A549 (cell line): ENCODE measurements at regions not wholly inside any gene's neighbourhood (a gene's known extent, or its start where the extent isn't known, plus 50 kb on each side); places are given as distances from the start of the nearest gene placed in this dataset.

ENCODE experiments used
- ATAC-seq, 2 experiments: fragments of 200-7000 bp in 1 of 2; fragments of >200 bp in 1 of 2; cut with Nextera tagmentation in 1 of 2; cut with Tn5 transposase in 1 of 2; 3 replicates each; pipeline versions ENCODE4 v1.8.0 to v1.9.1; 2018 to 2020; ENCODE audit warnings: mild to moderate bottlenecking in 1 of 2, moderate library complexity in 1 of 2
- CTCF ChIA-PET: fragments of 300-600 bp; sonication (Branson Sonifier 250); formaldehyde crosslinking; extraction: SDS; loops from one replicate; lab custom pipeline; 2021; ENCODE audit warnings: antibody characterized with exemption, inconsistent platforms; lab: Yijun Ruan, JAX
- POLR2A ChIA-PET: fragments of 350-600 bp; formaldehyde crosslinking; extraction: SDS; loops from one replicate; lab custom pipeline; 2021; ENCODE audit warnings: antibody characterized with exemption, inconsistent platforms; lab: Yijun Ruan, JAX
- DNase-seq, 2 experiments: peaks; one replicate each; pipeline versions ENCODE4 v3.0.0 to v3.0.0-alpha.2; 2011 to 2016; ENCODE audit warnings: low read depth in 1 of 2, low spot score in 1 of 2
- FAIRE-seq: peaks from 2 replicates; lab custom pipeline; 2011; peaks lifted over from hg19 to GRCh38; lab: Jason Lieb, UNC
- H3K27ac ChIP-seq, 2 experiments: fragments of >200 bp; sonication (Bioruptor Twin); formaldehyde crosslinking; 3 replicates each; pipeline ENCODE4 v1.5.1; 2016 to 2017
- H3K4me1 ChIP-seq: fragments of >200 bp; sonication (Bioruptor Twin); formaldehyde crosslinking; 3 replicates; pipeline ENCODE4 v1.6.1; 2016
- H3K4me2 ChIP-seq: fragments of >200 bp; sonication (Bioruptor Twin); formaldehyde crosslinking; 3 replicates; pipeline ENCODE4 v1.6.1; 2016
- H3K4me3 ChIP-seq: fragments of >200 bp; sonication (Bioruptor Twin); formaldehyde crosslinking; 3 replicates; pipeline ENCODE4 v1.5.1; 2016
- H3K9me3 ChIP-seq: fragments of >200 bp; sonication (Bioruptor Twin); formaldehyde crosslinking; 3 replicates; pipeline ENCODE4 v1.6.1; 2016
- CBX8 ChIP-seq: fragments of 200-600 bp; sonication (generic); IDR thresholded peaks from 2 replicates; pipeline ENCODE4 v1.6.1; 2016
- CTCF ChIP-seq: fragments of >200 bp; sonication (Bioruptor Twin); formaldehyde crosslinking; IDR thresholded peaks from 3 replicates; pipeline ENCODE4 v1.5.1; 2016
- EP300 ChIP-seq, 2 experiments: fragments of >200 bp; sonication (Bioruptor Twin); formaldehyde crosslinking; IDR thresholded peaks; 2 replicates in 1 of 2; 3 replicates in 1 of 2; pipeline ENCODE4 v1.6.1; 2016 to 2017
- GATA3 ChIP-seq: IDR thresholded peaks from 2 replicates; pipeline ENCODE4 v1.6.1; 2012; ENCODE audit warnings: borderline replicate concordance
- HES2 ChIP-seq: fragments of >200 bp; sonication (Bioruptor Twin); formaldehyde crosslinking; IDR thresholded peaks from 2 replicates; pipeline ENCODE4 v1.6.1; 2016
- HEYL ChIP-seq: fragments of 250-450 bp; sonication (Bioruptor Pico); IDR thresholded peaks from 2 replicates; pipeline ENCODE4 v1.8.0; 2021; ENCODE audit warnings: mild to moderate bottlenecking, moderate library complexity
- HOXA7 ChIP-seq: fragments of 250-450 bp; sonication (Bioruptor Pico); IDR thresholded peaks from 2 replicates; pipeline ENCODE4 v1.5.0; 2020; ENCODE audit warnings: mild to moderate bottlenecking, moderate library complexity
- HOXB5 ChIP-seq: fragments of 250-450 bp; sonication (Bioruptor Pico); IDR thresholded peaks from 2 replicates; pipeline ENCODE4 v1.5.0; 2020; ENCODE audit warnings: mild to moderate bottlenecking, moderate library complexity
- JUNB ChIP-seq: fragments of >200 bp; sonication (Bioruptor Twin); formaldehyde crosslinking; IDR thresholded peaks from 2 replicates; pipeline ENCODE4 v1.6.1; 2016
- MYC ChIP-seq: IDR thresholded peaks from 2 replicates; pipeline ENCODE4 v1.6.1; 2012; ENCODE audit warnings: mild to moderate bottlenecking, inconsistent platforms, low read length, improper control_type of control experiment, borderline replicate concordance
- NFE2L2 ChIP-seq: fragments of 150-350 bp; conservative IDR thresholded peaks from 2 replicates; pipeline ENCODE4 v1.6.1; 2014; ENCODE audit warnings: low read length
- NPAS2 ChIP-seq: fragments of 250-450 bp; sonication (Bioruptor Pico); IDR thresholded peaks from 2 replicates; pipeline ENCODE4 v1.8.0; 2022; ENCODE audit warnings: mild to moderate bottlenecking, moderate library complexity, borderline replicate concordance
- POLR2A ChIP-seq: IDR thresholded peaks from 2 replicates; pipeline ENCODE4 v1.6.1; 2012; ENCODE audit warnings: mild to moderate bottlenecking, low read length
- RNF2 ChIP-seq: fragments of 200-600 bp; sonication (generic); IDR thresholded peaks from 2 replicates; pipeline ENCODE4 v1.6.1; 2016; ENCODE audit warnings: low read depth, mild to moderate bottlenecking, antibody characterized with exemption, moderate library complexity, borderline replicate concordance
- TFCP2L1 ChIP-seq: fragments of 250-450 bp; sonication (Bioruptor Pico); IDR thresholded peaks from 2 replicates; pipeline ENCODE4 v1.5.0; 2021; ENCODE audit warnings: mild to moderate bottlenecking
- USF2 ChIP-seq: fragments of 450-650 bp; IDR thresholded peaks from 2 replicates; pipeline ENCODE4 v1.6.1; 2014; ENCODE audit warnings: antibody characterized with exemption
- ZC3H11A ChIP-seq: fragments of 450-650 bp; IDR thresholded peaks from 2 replicates; pipeline ENCODE4 v1.6.1; 2014; ENCODE audit warnings: antibody characterized with exemption, mild to moderate bottlenecking
- ZFP36 ChIP-seq: fragments of 450-650 bp; IDR thresholded peaks from 2 replicates; pipeline ENCODE4 v1.6.1; 2014; ENCODE audit warnings: borderline replicate concordance; ENCODE audit not compliant: partially characterized antibody
- WGBS: methylation state at CpG from one replicate; pipeline ENCODE4 v1.1.6; 2017; ENCODE audit errors: missing lambda C conversion rate; 5-methylcytosine and 5-hydroxymethylcytosine counted together

GRCh38 chr4:147311956-147312355 lies 168.9 kb upstream of the EDNRA start:
- ATAC-seq: no peak
- no peak for FAIRE-seq
- no peak overlapping the region for H3K27ac ChIP-seq
- 85% methylated on average over 2 of the region's 2 CpGs for WGBS
- H3K4me1 ChIP-seq: 0 out of 3 replicates have a peak, but pooled peaks cover 3% of the 10 kb centered on the region
- no peak for DNase-seq
- H3K4me3 ChIP-seq: no peak overlapping the region
- no peaks in the 10 kb centered on the region for H3K9me3 ChIP-seq
- POLR2A ChIA-PET: no interaction called here
- TF ChIP-seq USF2 (no peak), RNF2 (no peak), ZFP36 (no peak)
- CTCF ChIA-PET: no interaction called here
- no peak overlapping the region for H3K4me2 ChIP-seq

DNA sequence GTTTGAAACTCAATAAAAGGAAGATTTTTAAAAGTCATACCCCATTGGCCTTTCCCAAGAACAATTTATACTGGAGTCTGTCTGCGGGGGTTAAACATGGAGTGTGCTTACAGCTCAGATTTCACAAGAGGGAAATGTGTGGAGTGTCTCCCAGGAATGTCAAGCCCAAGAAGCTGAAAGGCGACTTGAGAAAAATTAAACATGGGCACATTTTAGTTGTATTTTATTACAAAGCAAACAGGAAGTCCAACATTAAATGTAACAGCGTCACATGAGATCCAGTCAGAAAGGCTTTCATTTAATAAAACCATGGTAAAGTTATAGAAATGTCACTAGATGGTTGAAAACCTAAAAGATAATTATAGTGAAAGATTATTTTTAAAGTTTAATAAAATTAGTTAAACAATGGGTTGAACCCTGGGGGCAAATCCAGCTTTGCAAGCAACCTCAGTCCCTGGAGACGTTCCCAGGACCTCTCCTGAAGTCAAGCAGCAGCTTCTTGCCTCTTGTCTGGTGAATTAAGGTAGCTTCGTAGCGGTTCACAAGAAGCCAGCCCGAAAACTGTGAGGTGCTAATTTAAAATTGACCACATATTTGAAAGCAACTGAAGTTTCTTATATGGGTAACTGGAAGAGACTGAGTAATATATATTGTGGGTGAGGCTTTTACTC lies 168.4 kb upstream of the EDNRA start:
- no peak overlapping the region for H3K27ac ChIP-seq
- 0 out of 3 replicates have a peak, but pooled peaks cover 3% of the 10 kb centered on the region for H3K4me1 ChIP-seq
- ATAC-seq (no peak), DNase-seq (no peak), FAIRE-seq (no peak)
- CTCF ChIA-PET: no interaction called here
- TF ChIP-seq ZC3H11A (no peak), HOXA7 (CRISPR knock-in tag) (no peak), HOXB5 (CRISPR knock-in tag) (no peak), TFCP2L1 (CRISPR knock-in tag) (no peak), EP300 (IDR thresholded peaks at IDR 0.05) (no peak), POLR2A (no peak), NPAS2 (no peak), NFE2L2 (no peak), CBX8 (no peak), MYC (no peak), GATA3 (no peak), HEYL (no peak)
- H3K9me3 ChIP-seq: no peaks in the 10 kb centered on the region
- POLR2A ChIA-PET: no interaction called here
- WGBS: 58% methylated on average over 7 of the region's 7 CpGs
- no peak overlapping the region for H3K4me3 ChIP-seq
- no peak overlapping the region for H3K4me2 ChIP-seq

- FAIRE-seq (no peak), ATAC-seq (no peak)
- ChIA-PET POLR2A (no interaction called here), CTCF (no interaction called here)
- no peak overlapping the region for H3K27ac ChIP-seq
- H3K9me3 ChIP-seq: no peaks in the 10 kb centered on the region
- no peak overlapping the region for H3K4me2 ChIP-seq
- no peak overlapping the region for H3K4me3 ChIP-seq
- no peak for TF ChIP-seq CTCF
- TF ChIP-seq, all 56 proteins: peak for 0
- no peak for DNase-seq
- 100% methylated on average over 1 of the region's 1 CpG for WGBS
- 0 out of 3 replicates have a peak, but pooled peaks cover 3% of the 10 kb centered on the region for H3K4me1 ChIP-seq
These were observed 167.8 kb upstream of the EDNRA start for GRCh38 chr4:147313108-147313507.

DNA sequence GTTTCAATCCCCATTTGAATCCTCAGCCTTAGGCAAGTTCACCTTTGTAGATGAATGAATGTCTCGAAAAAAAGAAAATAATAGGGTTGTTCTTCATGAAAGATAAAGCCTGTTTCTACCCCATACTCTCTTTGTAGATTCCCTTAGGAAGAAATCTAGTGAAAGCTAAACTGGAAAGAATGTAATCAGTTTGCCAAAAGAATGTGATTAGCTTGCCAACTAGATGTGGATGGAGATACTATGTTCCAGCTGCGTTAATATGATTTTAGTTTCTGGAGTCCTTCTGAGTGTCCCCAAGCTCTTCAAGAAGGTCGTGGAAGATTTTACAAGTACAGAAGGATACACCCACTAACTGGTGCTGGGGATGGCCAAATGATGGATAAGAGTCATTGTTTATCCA lies 162.3 kb upstream of the EDNRA start:
- no peak for TF ChIP-seq MYC
- no peak for TF ChIP-seq JUNB
- no peak for TF ChIP-seq HES2
- no peak for FAIRE-seq
- ChIA-PET POLR2A (no interaction called here), CTCF (no interaction called here)
- no peaks in the 10 kb centered on the region for H3K4me1 ChIP-seq
- 43% methylated on average over 3 of the region's 3 CpGs for WGBS
- ATAC-seq: no peak
- no peak for DNase-seq
- H3K27ac ChIP-seq: no peak overlapping the region
- no peaks in the 10 kb centered on the region for H3K9me3 ChIP-seq
- H3K4me3 ChIP-seq: no peak overlapping the region
- H3K4me2 ChIP-seq: no peak overlapping the region
